GM18511 (cell line): ENCODE measurements at regions not wholly inside any gene's neighbourhood (a gene's known extent, or its start where the extent isn't known, plus 50 kb on each side); places are given as distances from the start of the nearest gene placed in this dataset.
A peak's percentile ranks its signal among the peaks of the same experiment; 100 is the strongest.

Experiments
- ATAC-seq: cut with Tn5 transposase; IDR thresholded peaks from one replicate; pipeline ENCODE4 v1.9.1; 2021; ENCODE audit warnings: mild to moderate bottlenecking, moderate library complexity; ENCODE audit not compliant: unreplicated experiment

DNA sequence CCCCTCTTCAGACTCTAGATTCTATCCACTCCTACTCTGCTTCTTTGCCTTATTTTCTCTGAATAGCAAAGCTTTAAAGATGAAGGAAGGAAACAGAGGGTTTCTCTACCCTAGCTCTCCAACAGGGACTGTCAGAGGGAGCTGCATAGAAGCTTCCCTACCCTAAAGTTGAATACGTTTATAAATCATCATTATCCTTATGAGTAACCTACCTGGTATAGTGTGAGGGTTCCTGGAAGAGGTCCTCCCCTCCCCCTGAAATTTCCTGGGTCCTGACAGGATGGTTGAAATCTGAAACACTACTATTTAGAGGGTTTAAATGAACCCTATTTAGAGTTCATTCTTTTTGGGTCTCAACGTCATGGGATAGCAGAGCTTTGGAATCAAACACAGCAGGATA is 187.0 kb upstream of the RBPJ start:
- no peak for ATAC-seq

- ATAC-seq = no peak
Observed at GRCh38 chr4:26135331-26135730, 185.5 kb upstream of the RBPJ start.

DNA sequence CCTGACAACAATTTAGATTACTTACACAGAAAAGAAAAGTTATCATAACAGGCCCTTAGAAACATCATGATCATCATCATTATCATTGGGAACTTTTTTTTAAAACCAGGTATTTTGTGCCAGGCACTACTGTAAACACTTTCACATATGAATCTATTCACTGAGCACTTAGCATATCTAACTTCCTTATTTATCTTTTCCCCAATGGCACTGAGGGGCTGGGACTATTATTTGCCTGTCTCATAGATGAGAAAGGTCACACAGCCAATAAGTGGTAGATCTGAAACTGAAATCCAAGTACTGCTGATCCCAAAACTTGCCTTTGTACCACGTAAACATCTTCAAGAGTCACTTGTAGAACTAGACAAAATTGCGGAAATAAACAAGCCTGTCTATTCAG is 184.2 kb upstream of the RBPJ start:
- ATAC-seq = no peak

DNA sequence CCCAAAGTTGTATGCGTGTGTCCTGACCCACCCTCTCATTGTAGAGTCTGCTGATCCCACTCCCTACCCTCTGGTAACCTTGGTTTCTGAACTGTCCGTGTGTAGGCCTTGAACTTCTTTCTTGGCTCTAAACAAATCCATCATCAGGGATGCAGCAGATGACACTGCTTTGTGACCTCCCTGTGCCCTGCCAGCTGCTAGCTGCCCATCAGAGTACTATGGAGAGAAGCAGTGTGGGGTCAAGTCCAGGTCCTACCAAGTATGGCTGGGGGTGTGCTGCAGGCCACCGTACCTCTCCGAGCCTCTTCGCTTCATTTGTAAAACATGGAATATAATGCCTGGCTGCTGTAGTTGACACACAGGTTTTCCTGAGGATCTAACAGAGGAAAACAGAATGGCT is 183.5 kb upstream of the RBPJ start:
- ATAC-seq = no peak

DNA sequence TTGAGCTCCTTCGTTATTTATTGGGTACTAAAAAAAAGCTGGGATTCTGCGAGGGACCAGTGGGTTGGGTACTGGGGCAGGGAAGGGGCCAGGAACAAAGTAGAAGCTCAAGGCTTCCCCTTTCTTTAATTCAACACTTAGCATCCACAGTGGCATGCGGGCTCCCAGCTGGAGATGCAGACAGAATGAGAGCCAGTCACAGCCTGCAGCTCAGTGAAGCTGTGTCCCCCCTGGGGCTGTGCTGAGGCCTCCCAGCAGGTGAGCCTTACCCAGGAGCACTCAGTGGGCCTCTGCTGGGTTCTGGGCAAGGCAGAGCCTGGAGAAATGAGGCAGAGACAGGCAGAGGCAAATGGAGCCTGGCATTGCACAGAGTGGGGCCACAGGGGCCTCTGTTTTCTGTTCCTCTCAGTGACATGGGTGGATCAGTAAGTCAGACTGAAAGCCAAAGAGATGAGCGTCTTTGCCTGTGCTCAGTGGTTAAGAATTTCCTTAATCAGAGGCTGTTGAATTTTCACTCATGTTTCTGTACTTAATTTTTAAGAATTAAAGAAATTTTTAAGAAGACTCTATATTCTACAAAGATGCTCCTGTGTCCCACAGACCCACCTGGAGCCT is 181.4 kb upstream of the RBPJ start:
- ATAC-seq = no peak

DNA sequence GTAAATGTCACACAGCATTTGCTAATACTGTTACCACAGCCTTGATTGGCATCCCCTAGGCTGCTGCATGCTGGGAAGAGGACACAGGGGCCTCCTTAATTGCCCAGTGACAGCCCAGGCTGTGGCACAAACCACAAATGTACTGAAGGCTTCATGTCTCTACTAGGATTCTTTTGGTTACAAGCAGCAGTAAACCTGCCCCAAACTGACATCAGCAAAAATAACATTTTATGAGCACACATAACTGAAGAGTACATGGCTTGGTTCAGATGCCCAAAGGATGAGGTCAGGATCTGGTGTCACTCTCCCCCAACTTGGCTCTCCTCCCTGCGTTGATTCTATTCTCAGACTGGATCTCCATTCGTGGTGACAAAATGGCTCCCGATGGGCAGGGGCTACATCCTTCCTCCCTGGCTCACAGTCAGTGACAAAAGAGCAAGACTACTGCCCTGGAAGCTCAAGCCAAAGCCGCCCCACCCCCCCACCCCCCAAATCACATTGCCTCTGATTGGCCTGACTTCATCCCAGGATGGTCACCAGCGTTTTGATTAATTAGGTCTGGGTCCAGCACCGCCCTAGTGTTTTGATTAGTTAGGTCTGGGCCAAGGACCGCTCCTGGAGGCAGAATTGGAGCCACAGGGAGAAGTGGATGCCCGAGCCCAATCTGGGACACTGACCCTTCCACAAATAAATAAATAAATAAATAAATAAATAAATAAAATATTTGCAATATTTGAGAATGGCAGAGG is 180.5 kb upstream of the RBPJ start:
- no peak for ATAC-seq

- no peak for ATAC-seq
Observed at GRCh38 chr4:26141051-26141721, 179.6 kb upstream of the RBPJ start.

DNA sequence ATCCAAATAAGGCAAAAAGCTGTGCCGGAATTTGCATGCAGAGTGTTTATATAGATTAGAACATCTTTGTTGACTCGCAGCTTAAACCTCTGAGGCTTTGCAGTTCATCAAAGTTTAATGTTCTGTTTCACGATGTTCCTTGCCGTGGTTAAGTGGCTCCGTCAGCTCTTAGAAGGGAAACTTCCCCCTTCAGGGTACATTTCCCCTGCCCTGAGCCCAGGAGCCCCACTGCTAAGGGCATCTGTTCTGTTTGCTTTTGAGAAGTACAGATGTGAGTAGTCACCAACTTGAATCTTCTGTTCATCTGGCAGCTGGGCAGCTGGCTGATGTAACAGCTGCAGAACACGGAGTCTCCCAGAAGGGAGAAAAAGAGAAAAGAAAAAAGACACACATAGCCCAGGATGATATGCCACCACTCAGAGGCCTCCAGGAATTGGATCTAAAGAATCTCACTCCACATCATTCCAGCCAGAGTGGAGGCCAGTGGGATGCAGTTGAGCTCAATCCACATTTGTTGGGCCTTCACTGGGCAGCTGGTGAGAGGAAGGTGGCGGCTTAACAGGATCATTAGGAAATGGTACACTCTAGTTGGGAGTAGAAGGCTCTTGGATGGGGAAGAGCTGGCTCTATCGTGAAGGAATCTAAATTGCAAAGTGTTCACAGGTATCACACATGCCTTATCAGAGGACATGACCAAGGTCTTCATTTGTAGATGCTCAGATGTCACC is 178.7 kb upstream of the RBPJ start:
- peak; percentile 71 for ATAC-seq

- ATAC-seq = no peak
Observed at GRCh38 chr4:26144526-26145155, 176.2 kb upstream of the RBPJ start.

DNA sequence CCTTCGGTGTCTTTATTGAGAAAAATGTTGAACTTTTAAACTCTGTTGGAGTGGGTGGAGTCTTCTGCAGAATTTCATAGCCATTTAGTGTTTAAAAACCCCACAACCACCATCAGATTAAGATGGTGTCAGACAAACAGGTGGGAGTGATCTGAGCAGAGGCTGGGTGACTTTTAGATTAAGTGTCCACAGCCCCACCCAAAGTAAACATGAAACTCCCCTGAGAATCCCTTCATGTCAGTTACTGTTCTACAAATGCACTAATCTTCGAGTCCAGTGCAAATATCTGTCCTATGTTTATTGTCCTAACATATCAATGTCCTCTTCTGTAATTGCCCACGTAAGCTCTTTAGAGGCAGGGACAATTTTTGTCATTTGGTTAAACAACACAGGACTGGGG is 175.6 kb upstream of the RBPJ start:
- no peak for ATAC-seq

DNA sequence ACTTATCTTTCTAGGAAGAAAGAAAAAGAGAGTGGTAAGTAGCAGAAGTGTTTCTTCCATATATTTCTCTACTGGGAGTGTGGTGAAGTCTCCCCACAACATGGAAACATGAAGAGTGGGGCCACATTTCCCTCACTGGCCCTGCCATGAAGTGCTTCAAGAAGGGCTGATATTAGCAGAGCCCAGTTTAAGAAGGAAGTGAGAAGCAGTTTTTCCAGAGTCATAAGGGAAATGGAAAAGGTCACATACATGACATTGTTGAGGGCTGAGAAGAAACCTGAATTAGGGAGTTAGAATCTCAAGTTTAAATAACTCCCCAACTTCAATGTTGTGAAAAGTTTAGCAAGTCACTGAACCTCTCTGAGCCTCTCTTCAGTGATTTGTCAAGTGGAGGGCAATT is 171.9 kb upstream of the RBPJ start:
- no peak for ATAC-seq

- ATAC-seq = no peak
Observed at GRCh38 chr4:26150948-26151347, 169.9 kb upstream of the RBPJ start.

DNA sequence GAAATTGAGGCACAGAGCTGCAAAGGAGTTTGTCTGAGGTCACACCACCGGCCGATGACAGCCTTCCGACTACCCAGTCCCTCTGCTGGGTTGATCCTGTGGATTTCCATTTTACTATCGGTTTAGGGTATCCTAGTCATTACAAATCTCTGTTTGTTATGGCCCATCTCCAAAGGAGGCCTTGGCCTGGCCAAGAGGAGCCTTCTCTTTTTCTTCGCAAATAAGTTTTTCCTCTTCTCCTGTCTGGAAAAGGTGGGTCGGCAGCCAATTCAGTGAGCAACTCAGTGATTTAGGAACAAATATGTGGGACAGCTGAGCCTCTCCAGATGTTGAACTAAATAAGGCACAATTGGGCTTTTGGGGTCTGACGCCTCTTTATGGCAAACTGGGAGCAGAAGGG is 169.2 kb upstream of the RBPJ start:
- ATAC-seq = no peak

DNA sequence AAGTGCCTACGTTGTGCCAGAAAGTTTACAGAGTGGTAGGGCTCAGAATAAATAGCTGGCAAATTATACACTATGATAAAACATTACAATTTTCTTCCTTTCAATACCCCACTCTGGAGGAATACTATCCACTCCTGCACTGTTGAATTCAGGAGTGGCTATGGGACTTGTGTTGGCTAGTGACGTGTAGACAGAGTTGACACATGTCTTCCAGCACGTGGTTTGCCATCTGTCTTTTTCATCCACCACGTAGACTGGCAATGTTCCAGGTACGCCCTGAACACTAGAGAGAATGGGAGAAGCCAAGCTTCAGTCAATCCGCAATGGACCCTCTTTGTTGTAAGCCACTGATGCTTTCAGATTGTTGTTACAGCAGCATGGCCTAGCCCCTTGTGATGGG is 168.8 kb upstream of the RBPJ start:
- ATAC-seq = no peak

DNA sequence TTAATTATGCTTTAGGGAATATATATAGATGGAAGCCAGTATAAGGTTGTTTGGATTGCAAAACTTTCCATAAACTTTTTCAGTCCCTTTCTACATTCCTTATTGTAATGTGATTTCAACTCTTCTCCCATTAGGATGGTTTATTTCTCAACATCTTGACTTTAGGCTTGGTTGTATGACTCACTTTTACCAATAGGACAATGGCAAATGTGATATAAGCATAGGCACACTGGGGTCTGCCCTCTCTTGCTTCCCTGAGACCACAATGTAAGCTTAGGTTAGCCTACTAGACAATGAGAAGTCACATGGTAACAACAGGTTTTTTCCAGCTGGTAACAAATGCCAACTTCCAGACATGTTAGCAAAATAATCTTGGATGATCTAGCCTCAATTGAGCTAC is 163.3 kb upstream of the RBPJ start:
- ATAC-seq = no peak

- ATAC-seq = no peak
Observed at GRCh38 chr4:26160591-26160990, 160.2 kb upstream of the RBPJ start.

DNA sequence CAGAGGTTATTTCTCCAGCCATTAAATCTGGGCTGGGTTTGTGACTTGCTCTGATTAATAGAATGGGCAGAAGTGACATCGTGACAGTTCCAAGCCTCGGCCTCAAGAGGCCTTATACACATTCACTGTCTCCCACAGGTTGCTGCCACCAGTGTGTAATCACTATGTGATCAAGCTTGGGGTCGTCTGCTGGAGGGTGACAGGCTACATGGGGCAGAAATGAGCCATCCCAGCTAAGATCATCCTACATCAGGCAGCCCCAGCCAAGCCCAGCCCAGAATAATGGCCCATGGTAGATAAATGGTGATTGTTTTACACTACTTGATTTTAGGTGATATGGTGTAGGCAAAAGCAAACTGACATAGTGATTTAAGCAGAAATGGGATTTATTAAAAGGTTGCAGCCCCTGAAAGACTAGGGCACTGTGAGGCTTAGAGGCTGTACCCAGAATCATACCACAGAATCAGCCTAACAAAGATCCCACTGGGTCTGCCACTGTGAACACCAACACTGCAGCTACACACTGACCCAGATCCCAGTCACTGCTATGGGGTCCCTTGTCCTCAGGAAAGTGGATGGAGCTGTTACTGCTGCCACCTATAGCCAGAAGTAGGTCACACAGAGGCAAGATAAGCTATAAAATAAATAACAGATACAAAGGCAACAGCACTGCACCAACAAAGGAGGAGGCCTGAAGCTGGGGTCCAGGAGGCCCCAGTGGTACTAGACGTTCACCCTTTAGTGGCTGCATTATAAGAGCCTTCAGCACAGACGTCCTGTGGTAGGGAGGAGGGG is 159.6 kb upstream of the RBPJ start:
- peak; percentile 47 for ATAC-seq

- peak; percentile 51 for ATAC-seq
Observed at GRCh38 chr4:26162101-26162500, 158.7 kb upstream of the RBPJ start.

GRCh38 chr4:26163425-26164362 is 157.1 kb upstream of the RBPJ start:
- ATAC-seq = no peak
